ENCODE measurements at regions not wholly inside any gene's neighbourhood (a gene's known extent, or its start where the extent isn't known, plus 50 kb on each side); places are given as distances from the start of the nearest gene placed in this dataset.

DNA sequence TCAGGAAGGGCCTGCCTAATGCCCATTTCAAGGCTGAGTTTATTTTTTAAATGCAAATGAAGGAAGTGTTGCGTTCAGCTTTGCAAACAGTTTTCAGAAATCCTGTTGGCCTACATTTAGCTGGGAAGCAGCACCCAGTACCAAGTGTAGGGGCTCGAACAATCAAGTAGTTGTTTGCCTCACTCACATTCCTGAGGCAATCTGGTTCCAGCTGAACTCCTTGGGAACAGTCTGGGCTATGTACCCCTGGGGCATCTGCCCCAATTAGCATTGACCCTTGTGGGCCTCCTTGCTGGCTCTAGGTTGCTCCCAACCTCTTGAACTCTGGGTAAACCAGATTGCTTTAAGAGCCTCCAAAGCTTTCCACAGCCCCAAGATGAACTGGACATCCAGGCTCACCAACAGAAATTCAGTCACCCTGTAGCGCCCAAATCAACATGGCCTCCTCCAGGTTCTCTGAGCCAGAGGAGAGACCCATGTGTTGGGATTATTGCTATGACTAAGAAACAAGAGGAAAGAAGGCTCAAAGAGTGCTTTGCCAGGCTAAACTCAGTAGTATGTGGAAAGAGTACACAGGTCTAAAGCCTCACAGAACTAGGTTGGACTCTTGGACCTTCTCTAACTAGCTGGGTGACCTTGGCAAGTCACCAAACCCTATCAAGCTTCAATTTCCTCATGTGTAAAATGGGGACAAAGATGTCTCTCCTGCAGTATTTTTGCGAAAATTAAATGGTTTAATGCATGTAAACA, 532.7 kb downstream of the SOX2 start:
- TF ChIP-seq, protein P1, sequence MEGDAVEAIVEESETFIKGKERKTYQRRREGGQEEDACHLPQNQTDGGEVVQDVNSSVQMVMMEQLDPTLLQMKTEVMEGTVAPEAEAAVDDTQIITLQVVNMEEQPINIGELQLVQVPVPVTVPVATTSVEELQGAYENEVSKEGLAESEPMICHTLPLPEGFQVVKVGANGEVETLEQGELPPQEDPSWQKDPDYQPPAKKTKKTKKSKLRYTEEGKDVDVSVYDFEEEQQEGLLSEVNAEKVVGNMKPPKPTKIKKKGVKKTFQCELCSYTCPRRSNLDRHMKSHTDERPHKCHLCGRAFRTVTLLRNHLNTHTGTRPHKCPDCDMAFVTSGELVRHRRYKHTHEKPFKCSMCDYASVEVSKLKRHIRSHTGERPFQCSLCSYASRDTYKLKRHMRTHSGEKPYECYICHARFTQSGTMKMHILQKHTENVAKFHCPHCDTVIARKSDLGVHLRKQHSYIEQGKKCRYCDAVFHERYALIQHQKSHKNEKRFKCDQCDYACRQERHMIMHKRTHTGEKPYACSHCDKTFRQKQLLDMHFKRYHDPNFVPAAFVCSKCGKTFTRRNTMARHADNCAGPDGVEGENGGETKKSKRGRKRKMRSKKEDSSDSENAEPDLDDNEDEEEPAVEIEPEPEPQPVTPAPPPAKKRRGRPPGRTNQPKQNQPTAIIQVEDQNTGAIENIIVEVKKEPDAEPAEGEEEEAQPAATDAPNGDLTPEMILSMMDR (IDR thresholded peaks at IDR 0.05; ENCODE audit: low read depth, low read length): no peak
- no peak overlapping the region for H3K4me3 ChIP-seq (replicated peaks in 1 of 2; ENCODE audit: low read depth in 2 of 2, low read length in 2 of 2)
- no peak for DNase-seq (ENCODE audit: low read depth in 2 of 2)

DNA sequence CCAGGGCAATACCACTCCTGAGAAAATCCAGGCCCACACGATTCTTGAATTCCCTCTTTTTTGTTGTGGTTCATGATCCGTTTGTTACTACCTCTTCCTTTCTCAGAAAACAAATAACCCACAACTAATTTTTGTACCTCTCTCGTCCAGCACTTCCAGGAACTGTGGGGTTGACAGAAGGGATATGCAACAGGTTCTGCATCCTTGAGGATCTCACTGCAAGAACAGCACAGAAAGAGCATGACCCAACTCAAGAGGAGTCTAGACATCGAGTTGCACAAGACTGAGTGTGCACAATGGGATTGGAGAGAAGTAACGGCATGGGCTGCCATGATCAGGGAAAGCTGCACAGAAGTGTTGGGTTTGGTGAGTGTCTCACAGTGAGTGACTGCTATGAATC, 533.3 kb downstream of the SOX2 start:
- H3K4me3 ChIP-seq (replicated peaks in 1 of 2; ENCODE audit: low read depth in 2 of 2, low read length in 2 of 2): no peak overlapping the region
- TF ChIP-seq, protein P1 (IDR thresholded peaks at IDR 0.05; ENCODE audit: low read depth, low read length): no peak

DNA sequence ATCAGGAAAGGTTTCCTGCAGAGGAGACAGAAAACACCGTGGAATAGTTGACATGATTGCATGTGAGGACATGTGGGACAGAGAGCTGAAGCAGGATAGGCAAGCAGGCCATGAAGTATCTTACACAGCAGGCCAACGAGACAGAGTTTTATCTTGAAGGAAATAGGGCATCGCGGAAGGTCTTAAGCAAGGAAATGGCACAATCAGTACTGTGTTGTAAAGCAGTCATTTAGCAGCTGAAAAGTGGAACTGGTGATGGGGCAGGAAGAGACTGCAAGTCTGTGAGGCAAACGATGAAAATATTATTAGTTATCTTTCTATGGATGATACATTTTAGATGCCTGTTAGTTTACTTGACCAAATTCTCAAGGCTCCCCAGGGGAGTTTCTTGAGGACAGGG, 535.1 kb downstream of the SOX2 start:
- TF ChIP-seq, protein P1 (IDR thresholded peaks at IDR 0.05; ENCODE audit: low read depth, low read length): no peak
- no peak overlapping the region for H3K4me3 ChIP-seq (replicated peaks in 1 of 2; ENCODE audit: low read depth in 2 of 2, low read length in 2 of 2)
- no peak for DNase-seq (ENCODE audit: low read depth in 2 of 2)

More for the DNA sequence above, 533.3 kb downstream of the SOX2 start:
- no peak for DNase-seq (ENCODE audit: low read depth in 2 of 2)

DNA sequence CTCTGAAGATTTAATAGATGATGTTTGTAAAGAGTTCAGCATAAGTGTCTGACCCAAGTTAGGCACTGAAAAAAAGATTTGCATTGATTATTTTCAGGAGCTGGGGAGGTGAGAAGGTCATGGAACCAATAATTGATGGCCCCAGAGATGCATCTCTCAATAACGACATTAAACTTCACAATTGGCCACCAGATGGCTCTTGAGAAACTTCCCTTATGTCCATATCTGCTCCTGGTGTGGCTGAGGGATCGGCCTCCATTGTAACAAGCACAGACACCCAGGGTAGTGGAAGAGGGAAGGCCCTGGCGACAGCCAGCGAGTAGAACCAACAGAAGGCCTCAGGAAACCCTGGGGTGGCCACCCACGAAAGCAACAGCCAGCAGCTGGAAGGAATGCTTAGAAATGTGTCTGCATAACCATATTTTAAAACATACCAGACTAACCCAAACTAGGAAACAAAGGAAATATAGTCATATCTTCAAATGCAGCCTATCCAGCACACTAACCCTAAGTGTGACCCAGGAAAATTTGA, 536.7 kb downstream of the SOX2 start:
- TF ChIP-seq, protein P1 (IDR thresholded peaks at IDR 0.05; ENCODE audit: low read depth, low read length): no peak
- DNase-seq (ENCODE audit: low read depth in 2 of 2): no peak
- H3K4me3 ChIP-seq (replicated peaks in 1 of 2; ENCODE audit: low read depth in 2 of 2, low read length in 2 of 2): no peak overlapping the region

DNA sequence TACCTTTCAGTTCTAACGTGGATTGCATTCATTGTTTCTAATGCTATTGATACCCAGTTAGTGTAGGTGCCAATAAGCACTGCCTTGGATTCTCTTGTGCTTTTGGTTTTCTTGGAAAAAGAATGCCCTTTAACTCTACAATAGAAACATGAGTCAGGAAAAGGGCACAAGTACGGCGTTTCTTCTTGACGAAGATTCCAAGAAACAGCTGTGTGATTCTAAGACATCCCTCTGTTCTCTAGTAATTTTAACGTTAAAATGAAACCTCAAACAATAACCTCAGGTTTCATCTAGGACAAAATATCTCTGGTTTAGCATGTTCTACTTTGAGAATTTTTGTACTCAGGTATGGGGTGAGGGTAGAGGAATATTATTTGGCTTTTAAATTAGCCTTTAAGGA, 540.5 kb upstream of the ATP11B start:
- H3K4me3 ChIP-seq (replicated peaks in 1 of 2; ENCODE audit: low read depth in 2 of 2, low read length in 2 of 2): no peak overlapping the region
- TF ChIP-seq, protein P1 (IDR thresholded peaks at IDR 0.05; ENCODE audit: low read depth, low read length): no peak
- DNase-seq (ENCODE audit: low read depth in 2 of 2): no peak

DNA sequence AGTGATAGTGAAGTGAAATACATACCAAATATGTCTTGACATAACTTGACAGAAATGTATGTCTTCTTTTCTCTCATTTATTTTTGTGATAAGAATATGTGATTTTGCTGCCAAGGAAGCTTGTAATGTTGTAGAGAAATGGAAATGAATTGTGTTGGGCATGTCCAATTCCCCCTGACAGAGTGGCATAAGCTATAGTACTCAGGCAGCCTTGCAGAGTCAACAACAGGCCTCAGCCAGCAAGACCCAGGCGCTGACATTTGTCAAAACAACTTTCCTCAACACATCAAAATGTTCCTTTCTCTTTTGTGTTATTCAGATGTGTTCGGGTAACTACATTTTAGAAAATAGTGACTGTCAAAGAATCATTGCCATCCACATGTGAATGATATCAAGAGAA, 538.1 kb upstream of the ATP11B start:
- DNase-seq (ENCODE audit: low read depth in 2 of 2): no peak
- H3K4me3 ChIP-seq (replicated peaks in 1 of 2; ENCODE audit: low read depth in 2 of 2, low read length in 2 of 2): no peak overlapping the region
- TF ChIP-seq, protein P1 (IDR thresholded peaks at IDR 0.05; ENCODE audit: low read depth, low read length): no peak

All from cardiac fibroblast (primary cell).